ENCODE measurements at regions not wholly inside any gene's neighbourhood (a gene's known extent, or its start where the extent isn't known, plus 50 kb on each side); places are given as distances from the start of the nearest gene placed in this dataset.

DNA sequence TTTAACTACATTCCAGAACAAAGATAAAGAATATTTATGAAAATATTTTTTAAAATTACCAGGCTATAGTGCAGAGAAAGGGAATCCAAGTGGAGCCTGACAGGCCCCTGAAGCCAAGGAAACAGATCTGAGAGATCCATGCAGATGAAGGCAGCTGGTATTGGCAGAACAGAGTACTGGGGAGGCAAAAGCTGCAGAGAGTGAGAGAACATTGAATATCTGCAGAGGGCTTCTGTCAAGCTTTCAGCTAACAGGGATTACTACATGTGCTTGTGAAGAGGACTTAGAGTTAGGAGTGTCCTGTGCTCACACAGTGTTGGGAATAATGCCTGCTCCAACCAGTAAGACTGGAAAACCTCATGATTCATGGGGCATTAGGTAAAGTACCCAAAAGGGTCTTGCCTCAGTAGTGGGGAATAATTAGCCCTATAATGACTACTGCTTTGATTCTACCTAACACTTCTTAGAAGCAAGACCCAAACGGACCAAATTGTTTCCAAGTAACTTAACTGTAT, 657.2 kb downstream of the DHX35 start:
- no peak for DNase-seq (ENCODE audit: low spot score)
- TF ChIP-seq, protein P1, sequence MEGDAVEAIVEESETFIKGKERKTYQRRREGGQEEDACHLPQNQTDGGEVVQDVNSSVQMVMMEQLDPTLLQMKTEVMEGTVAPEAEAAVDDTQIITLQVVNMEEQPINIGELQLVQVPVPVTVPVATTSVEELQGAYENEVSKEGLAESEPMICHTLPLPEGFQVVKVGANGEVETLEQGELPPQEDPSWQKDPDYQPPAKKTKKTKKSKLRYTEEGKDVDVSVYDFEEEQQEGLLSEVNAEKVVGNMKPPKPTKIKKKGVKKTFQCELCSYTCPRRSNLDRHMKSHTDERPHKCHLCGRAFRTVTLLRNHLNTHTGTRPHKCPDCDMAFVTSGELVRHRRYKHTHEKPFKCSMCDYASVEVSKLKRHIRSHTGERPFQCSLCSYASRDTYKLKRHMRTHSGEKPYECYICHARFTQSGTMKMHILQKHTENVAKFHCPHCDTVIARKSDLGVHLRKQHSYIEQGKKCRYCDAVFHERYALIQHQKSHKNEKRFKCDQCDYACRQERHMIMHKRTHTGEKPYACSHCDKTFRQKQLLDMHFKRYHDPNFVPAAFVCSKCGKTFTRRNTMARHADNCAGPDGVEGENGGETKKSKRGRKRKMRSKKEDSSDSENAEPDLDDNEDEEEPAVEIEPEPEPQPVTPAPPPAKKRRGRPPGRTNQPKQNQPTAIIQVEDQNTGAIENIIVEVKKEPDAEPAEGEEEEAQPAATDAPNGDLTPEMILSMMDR (IDR thresholded peaks at IDR 0.05; ENCODE audit: extremely low read depth, missing control alignments): no peak

- DNase-seq (ENCODE audit: low spot score): no peak
Measured at GRCh38 chr20:39611901-39612300, 649.8 kb downstream of the DHX35 start.

DNA sequence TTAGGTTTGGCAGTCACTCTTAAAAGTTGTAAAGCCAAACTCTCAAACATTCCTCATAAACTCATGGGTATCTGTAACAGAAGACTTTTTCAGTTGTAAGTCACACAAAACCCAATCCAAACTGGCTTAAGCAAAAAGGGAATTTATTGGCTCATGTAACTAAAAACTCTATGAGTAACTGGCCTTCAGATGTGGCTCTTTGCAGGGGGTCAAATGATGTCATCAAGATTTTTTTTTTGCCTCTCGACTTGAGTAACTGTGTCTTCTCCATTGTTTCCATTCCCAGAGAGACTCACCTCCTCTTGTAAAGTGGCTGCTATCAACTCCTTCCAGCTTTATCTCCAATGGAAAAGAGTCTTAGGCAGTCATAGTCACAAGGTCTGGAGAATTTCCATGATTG, 645.0 kb downstream of the DHX35 start:
- TF ChIP-seq, protein P1 (IDR thresholded peaks at IDR 0.05; ENCODE audit: extremely low read depth, missing control alignments): no peak
- no peak for DNase-seq (ENCODE audit: low spot score)

More at GRCh38 chr20:39611901-39612300, 649.8 kb downstream of the DHX35 start:
- TF ChIP-seq, protein P1 (IDR thresholded peaks at IDR 0.05; ENCODE audit: extremely low read depth, missing control alignments): no peak

DNA sequence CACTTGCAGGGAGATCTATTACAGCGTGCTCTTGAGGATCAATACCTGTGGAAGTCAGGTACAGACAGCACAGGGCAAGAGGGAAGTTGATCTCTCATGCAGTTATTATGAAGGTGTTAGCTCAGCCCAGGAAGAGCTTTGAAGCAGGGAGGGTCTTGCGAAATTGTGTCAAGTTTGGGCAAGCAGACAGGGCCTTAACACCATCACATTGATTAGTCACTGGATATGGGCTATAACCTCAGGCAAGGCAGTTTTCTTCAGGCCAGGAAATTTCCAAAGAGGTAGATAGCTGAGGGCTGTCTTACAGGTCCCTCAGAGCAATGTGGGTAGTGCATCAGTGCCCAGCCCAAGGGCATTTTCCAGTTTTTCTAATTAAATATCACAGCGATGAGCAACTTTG, 643.8 kb downstream of the DHX35 start:
- TF ChIP-seq, protein P1 (IDR thresholded peaks at IDR 0.05; ENCODE audit: extremely low read depth, missing control alignments): no peak
- DNase-seq (ENCODE audit: low spot score): no peak

GRCh38 chr20:39605361-39605760, 643.2 kb downstream of the DHX35 start:
- TF ChIP-seq, protein P1 (IDR thresholded peaks at IDR 0.05; ENCODE audit: extremely low read depth, missing control alignments): no peak
- DNase-seq (ENCODE audit: low spot score): no peak

DNA sequence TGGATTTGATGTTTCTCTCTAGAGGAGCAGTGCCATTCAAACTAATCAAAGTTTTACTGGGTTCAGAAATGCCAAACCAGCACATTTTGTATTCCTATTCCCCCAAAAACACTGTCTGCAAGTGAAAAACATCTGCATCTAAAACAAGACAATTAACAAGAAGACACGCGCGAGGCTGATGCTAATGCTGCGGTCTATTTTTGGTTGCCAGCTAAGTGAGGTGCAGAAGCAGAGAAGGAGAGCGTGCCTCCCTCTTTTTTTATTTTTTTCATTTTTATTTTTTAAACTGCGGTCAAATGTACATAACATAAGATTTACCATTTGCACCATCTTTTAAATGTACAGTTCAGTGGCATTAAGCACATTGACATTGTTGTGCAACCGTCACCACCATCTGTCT, 641.1 kb downstream of the DHX35 start:
- TF ChIP-seq, protein P1 (IDR thresholded peaks at IDR 0.05; ENCODE audit: extremely low read depth, missing control alignments): no peak
- DNase-seq (ENCODE audit: low spot score): no peak

DNA sequence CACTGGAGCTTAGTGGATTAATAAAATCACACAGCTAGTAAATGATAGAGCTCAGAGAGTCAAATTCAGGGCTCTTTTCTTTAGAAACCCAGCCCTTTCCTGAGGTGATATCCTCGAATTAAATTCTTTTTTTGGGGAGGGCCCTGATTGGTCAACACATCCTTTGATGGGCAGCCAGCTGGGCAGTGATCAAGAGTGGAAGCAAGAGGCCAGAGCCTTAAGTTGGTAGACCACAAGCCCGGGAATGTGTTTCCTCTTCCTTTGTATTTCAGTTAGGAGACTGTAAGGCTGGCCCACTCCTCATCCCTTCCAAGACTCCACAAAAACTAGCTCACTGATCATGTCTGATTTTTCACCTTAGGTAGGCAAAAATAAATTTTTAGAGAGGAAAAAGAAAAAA, 640.5 kb downstream of the DHX35 start:
- TF ChIP-seq, protein P1 (IDR thresholded peaks at IDR 0.05; ENCODE audit: extremely low read depth, missing control alignments): no peak
- no peak for DNase-seq (ENCODE audit: low spot score)
